ENCODE measurements at regions not wholly inside any gene's neighbourhood (a gene's known extent, or its start where the extent isn't known, plus 50 kb on each side); places are given as distances from the start of the nearest gene placed in this dataset.
"Not testable (repeated sequence)": the region's sequence is repeated elsewhere in the genome, so short reads cannot be mapped to it uniquely, and the experiment has no call there.

DNA sequence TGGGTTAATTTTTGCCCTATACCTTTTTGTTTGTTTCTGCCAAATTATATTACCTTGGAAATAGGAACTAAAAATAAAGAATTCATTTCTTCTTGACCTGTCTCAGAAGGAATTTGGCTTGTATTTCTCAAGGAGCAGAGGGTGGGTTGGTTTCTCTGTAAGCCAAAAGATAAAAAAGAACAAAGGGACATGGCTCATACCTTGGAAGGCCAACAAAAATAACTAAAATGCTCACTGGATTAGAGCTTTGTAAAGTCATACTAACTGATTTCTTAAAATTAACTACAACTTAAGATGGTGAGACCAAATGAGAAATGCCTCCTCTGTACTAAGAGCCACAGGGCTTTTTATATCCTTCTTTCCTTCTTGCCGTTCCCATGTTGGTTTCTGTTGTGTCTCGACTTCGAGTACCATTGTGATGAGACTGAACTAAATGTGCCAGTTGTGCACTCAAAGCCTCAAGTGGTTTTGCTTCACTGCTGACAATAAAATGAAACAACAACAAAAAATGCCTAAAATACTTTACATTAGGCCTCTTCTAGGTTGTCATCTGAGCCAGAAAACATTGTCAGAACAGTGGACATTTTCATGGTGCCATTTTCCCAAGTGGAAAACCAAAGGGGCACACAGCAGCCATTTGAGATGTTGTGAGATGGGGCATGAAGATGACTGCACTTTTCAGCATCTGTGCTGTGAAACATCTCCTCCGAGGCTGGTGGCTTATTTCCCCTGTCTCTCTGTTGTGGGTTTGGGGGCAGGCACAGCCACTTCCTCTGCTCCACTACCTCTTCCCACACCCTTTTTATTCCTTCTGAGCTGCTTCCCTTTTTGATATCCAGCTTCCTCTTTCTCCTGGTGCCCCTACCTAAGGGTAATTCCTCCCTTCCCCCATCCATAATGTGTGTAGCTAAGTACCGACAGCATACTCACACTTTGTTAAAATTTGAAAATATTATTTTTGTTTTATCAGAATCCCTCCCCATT lies 51.8 kb upstream of the AGR3 start:
- peak; percentile 78 to 86 (median 82) for DNase-seq

GRCh38 chr7:16934722-16935340 lies 53.0 kb upstream of the AGR3 start:
- DNase-seq, result peak in 2 of 3 donors; percentile 37 to 39

DNA sequence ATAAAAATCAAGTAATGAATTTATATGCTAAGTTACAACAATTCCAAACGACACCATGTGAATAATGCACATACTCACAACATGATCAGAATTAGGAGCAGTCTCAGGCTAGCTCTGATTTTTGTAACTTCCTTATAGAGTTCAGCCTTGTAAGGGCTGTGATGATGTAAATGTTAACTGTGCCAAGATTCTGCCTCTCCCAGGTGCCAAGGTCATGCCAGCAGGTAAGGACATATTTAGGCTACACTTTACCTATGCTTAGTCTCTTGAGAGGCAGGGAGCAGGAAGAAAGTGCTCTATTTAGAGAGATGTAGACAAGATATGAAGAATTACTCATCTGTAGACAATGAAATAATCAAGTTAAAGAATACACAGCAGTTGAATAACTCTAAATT lies 53.6 kb upstream of the AGR3 start:
- no peak for DNase-seq

- no peak for DNase-seq
These were observed 55.0 kb upstream of the AGR3 start for GRCh38 chr7:16936626-16937422.

GRCh38 chr7:16939161-16939560 lies 57.4 kb upstream of the AGR3 start:
- DNase-seq, result no peak

DNA sequence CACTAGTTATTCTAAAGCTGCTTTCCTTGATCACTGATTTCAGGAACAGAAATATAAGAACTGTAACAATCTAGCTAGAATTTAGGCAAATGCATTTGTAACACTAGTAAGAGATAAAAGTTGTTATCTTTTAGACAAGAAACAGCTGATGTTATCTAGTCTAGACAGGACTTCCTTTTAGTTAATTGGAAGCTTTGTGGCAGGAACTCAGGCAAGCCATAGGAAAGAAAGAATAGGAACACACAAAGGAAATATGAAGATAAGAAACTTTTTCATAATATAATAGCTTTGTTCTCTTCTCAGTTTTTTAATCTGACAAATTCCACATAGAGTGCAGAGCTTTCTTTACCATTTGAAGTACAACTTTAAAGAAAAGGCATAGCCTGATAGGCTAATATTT lies 59.0 kb upstream of the AGR3 start:
- no peak for DNase-seq

DNA sequence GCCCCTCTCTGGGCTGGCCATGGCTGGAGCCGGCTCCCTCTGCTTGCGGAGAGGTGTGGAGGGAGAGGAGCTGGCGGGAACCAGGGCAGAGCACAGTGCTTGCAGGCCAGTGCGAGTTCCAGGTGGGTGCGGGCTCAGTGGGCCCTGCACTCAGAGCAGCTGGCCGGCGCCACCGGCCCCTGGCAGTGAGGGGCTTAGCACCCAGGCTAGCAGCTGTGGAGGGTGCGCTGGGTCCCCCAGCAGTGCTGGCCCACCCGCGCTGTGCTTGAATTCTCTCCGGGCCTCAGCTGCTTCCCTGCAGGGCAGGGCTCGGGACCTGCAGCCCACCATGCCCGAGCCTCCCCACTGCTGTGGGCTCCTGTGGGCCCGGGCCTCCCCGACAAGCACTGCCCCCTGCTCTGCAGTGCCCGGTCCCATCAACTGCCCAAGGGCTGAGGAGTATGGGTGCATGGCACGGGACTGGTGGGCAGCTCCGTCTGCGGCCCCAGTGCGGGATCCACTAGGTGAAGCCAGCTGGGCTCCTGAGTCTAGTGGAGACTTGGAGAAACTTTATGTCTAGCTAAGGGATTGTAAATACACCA lies 61.2 kb upstream of the AGR3 start:
- no peak for DNase-seq

DNA sequence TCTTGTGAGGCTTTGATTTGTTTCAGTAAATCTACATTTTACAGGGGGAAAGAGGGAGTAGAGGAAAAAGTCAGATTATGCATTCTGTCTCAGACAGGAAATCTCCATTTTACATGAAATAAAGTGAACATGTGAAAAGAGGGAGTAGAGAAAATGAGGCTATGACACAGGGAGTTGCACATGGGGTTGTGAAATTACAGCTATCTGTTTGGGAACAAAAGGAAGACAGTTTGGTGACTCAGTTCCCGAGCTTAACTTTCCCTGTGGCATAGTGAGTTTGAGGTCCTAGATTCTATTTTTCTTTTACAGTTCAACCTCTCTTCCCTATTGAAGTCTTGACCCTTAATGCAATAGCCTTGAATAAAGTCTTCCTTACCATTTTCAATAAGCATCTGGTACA lies 63.2 kb upstream of the AGR3 start:
- DNase-seq, result peak; percentile 53 to 75 (median 61)

GRCh38 chr7:16945372-16945771 lies 63.6 kb upstream of the AGR3 start:
- no peak for DNase-seq

DNA sequence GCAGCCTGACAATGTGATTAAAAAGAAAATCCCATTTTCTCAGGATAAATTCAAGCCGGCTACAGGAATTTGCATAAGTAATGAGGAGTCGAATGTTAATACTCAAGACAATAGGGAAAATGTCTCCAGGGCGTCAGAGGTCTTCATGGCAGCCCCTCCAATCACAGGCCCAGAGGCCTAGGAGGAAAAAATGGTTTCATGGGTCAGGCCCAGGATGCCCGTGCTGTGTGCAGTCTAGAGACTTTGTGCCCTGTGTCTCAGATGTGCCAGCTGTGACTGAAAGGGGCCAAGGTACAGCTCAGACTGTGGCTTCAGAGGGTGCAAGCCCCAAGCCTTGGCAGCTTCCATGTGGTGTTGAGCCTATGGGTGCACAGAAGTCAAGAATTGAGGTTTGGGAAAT lies 66.3 kb upstream of the AGR3 start:
- not testable (repeated sequence) for DNase-seq

DNA sequence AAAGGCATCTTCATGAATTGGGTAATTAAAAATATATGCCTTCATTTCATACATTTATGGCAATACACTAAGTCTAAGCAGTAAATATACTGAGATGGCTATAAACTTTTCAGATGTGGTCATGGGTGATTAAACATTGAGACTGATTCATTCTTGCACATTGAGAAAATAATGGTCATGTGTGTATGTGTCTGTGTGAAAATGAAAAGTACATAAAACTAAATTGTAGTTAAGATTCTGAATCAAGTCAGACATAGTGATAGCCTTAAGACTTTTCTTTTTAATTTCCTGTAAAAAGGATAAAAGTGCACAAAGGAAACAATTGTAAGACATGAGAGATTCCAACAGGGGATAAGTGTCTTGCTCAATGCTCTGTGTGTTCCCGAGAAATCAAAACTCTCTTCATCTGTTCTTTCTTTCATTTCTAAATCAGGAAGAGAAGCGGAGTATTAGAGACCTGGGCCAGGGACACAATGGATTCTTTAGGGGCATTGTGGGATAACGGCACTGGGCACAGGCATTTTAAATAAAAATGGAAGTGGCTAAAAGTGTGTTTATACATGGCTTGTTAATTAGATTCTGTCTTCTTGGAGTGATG lies 69.8 kb upstream of the AGR3 start:
- no peak for DNase-seq

- no peak for DNase-seq
These were observed 72.5 kb upstream of the AGR3 start for GRCh38 chr7:16954321-16954720.

GRCh38 chr7:16958724-16959123 lies 76.9 kb upstream of the AGR3 start:
- no peak for DNase-seq

DNA sequence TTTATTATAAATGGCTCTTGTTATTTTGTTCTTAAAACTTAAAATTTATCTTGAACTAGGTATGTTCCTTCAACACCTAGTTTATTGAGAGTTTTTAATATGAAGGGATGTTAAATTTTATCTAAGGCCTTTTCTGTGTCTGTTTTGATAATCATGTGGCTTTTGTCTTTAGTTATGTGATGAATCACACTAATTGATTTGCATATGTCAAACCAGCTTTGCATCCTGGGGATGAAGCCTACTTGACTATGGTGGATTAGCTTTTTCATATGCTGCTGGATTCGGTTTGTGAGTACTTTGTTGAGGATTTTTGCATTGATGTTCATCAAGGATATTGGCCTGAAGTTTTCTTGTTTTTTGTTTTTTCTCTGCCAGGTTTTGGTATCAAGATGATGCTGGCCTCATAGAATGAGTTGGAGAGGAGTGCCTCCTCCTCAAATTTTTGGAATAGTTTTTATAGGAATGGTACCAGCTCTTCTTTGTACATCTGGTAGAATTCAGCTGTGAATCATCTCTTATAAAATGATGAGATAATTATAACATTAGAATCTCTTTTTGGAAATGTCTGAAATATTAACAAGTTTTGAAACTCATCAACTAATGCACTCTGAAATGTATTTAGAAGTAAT lies 78.7 kb upstream of the AGR3 start:
- no peak for DNase-seq

DNA sequence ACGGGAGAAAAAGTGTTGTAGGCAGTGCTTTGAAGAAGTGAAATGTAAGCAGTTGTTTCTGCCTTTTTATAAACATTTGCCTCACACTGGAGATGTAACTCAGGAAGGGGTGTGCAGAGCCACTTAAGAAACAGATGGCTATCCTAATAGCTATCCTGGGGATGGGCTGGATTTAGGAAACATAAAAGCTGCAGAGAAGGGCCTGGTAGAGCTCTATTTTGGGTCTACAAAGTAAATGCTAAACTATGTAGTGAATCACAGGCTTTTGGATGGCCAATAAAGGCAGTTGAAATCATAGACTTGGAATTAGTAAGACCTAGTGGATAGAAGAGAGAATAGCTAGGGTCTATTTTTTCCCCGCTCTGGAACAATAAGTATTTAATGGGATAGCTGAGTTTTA lies 79.9 kb upstream of the AGR3 start:
- no peak for DNase-seq

- no peak for DNase-seq
These were observed 81.3 kb upstream of the AGR3 start for GRCh38 chr7:16963044-16963443.

DNA sequence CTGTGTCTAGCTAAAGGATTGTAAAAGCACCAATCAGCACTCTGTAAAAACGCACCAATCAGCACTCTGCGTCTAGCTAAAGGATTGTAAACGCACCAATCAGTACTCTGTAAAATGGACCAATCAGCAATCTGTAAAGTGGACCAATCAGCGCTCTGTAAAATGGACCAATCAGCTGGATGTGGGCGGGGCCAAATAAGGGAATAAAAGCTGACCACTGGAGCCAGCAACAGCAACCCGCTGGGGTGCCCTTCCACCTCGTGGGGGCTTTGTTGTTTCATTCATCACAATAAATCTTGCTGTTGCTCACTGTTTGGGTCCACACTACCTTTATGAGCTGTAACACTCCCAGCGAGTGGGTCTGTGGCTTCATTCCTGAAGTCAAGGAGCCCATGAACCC lies 83.9 kb upstream of the AGR3 start:
- DNase-seq, result not testable (repeated sequence)

DNA sequence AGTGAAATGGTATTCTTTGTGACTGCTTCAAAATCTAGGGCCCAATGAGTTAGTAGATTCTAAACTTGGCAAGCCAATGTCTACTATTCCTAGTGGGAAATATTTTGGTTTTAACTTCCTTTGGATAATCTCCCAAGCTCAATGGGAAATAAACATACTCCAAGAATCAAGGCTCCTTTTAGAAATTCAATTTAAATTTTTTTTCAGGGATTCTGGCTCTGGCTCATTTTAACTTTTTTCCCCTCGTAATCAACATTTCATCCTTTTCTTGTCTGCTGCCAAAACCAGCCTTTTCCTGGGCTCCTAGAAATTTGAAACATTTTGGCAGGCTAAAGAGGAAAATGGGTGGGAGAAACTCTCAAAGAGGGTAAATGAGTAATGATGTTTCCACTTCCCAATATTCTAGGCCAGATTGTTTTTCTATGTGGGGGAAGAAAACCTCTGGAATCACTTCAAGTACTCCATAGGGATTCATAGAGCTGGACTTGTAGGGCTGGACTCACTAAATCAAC lies 85.6 kb upstream of the AGR3 start:
- DNase-seq, result no peak

DNA sequence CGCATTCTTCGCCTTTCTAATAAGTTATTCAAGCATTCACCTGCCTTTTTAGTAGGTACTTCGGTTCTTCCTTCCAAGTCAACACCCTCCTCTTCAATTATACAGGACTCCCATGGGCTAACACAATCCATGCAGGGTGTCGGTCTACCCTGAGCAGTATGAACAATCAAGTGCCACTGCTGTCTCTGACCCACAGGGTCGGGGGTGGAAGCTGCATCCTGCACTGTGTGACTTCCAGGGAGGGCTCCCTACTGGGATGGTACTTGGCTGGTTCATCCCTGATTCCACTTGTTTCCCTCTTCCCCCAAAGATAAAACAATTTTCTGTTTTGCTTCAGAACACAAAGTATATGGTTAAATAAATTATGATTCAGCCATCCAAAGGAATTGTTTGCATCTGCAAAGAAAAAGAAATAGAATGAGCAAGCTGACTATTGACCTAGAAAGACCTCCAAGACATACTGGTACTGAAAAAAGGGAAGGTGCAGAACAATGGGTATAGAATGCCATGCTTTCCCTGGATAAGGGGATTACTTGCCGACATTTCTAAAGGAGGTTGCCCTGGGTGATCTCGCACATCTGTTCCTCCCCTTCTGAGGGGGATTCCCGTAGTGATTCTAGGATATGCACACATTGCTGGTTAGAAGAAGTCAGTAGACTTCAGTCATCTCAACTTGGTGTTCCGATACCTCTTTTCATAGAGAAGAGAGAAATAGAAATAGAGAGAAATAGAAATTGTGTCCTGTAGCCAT lies 89.1 kb upstream of the AGR3 start:
- DNase-seq, result no peak

DNA sequence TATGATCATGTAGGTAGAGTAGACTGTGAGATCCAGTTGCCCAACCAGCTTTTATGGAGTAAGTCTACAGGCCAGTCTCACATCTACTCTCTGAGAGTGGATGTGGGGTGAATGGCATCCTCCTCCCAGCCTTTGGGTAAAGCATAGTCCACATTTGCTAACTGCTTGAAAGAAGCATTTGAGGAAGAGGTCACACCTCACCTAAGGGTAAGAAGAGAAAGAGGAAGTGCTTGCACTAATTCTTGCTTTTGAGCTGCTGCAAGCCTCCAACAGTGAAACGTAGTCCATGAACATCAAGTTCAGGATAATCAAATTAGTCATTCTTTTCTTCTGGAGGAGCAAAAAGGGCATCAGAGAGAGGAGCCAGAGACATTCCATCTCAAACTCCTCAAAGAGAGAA lies 93.9 kb upstream of the AGR3 start:
- DNase-seq, result peak in 1 of 3 donors; percentile 20
